NOMO-1 (cell line): ENCODE measurements at regions not wholly inside any gene's neighbourhood (a gene's known extent, or its start where the extent isn't known, plus 50 kb on each side); places are given as distances from the start of the nearest gene placed in this dataset.

Experiments used
- DNase-seq, 2 experiments: peaks; one replicate each; lab custom pipeline; 2025; ENCODE audit not compliant: unreplicated experiment in 2 of 2; lab: John Stamatoyannopoulos, UW

- no peak for DNase-seq
These were observed 54.8 kb upstream of the ZC3H15 start for GRCh38 chr2:186431306-186431705.

- DNase-seq = no peak
These were observed 53.0 kb upstream of the ZC3H15 start for GRCh38 chr2:186433040-186433439.

- no peak for DNase-seq
These were observed 52.2 kb upstream of the ZC3H15 start for GRCh38 chr2:186433777-186434432.
